ENCODE measurements at regions not wholly inside any gene's neighbourhood (a gene's known extent, or its start where the extent isn't known, plus 50 kb on each side); places are given as distances from the start of the nearest gene placed in this dataset.

DNA sequence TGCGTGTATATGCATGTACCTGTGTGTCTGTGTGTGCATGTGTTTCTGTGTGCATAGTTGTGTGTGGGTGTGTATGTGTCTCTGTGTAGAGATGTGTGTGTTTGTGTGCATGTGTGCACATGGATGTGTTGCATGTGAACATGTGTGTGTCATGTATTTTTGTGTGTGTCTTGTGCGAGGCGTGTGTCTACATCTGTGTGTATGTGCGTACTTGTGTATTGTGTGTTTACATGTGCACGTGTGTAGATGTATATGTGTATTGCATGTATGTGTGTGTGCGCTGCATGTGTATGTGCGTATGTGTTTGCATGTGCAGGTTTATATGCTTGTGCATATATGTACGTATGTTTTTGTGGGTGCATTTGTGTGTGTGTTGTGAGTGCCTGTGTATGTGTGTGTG is 735.2 kb downstream of the GALR1 start:
- TF ChIP-seq, protein P1, sequence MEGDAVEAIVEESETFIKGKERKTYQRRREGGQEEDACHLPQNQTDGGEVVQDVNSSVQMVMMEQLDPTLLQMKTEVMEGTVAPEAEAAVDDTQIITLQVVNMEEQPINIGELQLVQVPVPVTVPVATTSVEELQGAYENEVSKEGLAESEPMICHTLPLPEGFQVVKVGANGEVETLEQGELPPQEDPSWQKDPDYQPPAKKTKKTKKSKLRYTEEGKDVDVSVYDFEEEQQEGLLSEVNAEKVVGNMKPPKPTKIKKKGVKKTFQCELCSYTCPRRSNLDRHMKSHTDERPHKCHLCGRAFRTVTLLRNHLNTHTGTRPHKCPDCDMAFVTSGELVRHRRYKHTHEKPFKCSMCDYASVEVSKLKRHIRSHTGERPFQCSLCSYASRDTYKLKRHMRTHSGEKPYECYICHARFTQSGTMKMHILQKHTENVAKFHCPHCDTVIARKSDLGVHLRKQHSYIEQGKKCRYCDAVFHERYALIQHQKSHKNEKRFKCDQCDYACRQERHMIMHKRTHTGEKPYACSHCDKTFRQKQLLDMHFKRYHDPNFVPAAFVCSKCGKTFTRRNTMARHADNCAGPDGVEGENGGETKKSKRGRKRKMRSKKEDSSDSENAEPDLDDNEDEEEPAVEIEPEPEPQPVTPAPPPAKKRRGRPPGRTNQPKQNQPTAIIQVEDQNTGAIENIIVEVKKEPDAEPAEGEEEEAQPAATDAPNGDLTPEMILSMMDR (IDR thresholded peaks at IDR 0.05) = no peak
- no peak for TF ChIP-seq POLR2A (IDR thresholded peaks at IDR 0.05)
